RKO (cell line): ENCODE measurements at regions not wholly inside any gene's neighbourhood (a gene's known extent, or its start where the extent isn't known, plus 50 kb on each side); places are given as distances from the start of the nearest gene placed in this dataset.

Experiments
- DNase-seq: peaks from one replicate; pipeline ENCODE4 v3.0.0-alpha.2; 2016; ENCODE audit warnings: low spot score

GRCh38 chr9:92185681-92186080 lies 70.5 kb upstream of the SPTLC1 start:
- DNase-seq, result no peak

DNA sequence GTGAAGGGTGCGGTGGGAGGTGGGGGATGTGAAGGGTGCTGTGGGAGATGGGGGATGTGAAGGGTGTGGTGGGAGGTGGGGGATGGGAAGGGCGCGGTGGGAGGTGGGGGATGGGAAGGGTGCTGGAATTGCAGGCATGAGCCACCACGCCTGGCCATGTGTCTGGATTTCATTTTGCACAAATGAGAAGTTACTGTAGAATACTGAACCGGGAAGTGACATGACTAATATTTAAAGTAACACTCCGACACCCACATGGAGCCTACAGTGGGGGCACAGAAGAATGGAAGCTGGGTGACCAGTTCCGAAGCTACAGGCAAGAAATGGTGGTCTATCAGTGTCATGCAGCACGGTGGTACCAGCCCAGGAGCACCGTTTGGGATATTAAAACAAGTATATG lies 69.9 kb upstream of the SPTLC1 start:
- DNase-seq, result no peak

- no peak for DNase-seq
These were observed 68.9 kb upstream of the SPTLC1 start for GRCh38 chr9:92184041-92184564.

GRCh38 chr9:92183449-92183848 lies 68.2 kb upstream of the SPTLC1 start:
- DNase-seq, result no peak

DNA sequence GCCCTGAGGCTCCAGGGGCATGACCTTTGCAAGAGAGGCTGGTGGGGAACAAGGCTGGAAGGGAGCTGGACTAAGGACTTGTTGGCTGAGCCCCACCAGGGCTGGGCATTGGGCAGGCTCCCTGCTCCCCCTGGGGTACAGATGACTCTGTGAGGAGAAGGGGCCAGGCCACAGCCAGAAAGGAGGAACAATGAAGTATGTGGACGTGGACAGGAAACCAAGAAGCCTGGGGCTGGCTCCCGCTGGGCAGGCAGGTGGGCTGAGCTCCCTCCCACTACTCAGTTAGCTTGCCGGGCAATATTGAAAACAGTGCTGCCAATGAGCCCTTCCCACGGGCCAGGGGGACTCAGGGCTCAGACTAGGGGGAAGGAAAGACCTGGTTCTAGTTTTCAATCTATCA lies 66.1 kb upstream of the SPTLC1 start:
- DNase-seq, result no peak

DNA sequence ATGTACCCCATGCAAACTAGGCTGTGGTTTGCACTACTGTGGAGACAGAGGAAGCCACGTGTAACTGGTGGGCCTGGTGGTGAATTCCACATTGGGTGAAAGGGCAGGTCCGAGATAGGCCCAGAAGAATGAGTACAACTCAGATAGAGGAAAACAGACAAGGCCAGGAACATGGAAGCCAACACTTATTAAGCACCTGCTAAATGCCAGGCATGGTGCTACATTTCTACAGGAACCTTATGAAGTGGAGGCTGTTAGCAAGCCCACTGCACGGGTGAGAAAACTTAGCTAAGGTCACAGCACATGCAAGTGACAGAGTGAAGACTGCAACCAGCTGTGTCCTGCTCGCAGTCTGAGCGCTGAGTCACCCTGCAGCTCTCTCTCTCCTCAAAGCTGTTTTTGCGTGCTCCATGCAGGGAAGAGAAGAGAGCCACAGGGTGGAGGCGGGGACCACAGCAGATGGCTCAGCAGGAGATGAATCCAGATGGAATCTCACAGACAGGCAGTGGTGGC lies 65.5 kb upstream of the SPTLC1 start:
- no peak for DNase-seq

GRCh38 chr9:92180002-92180400 lies 64.8 kb upstream of the SPTLC1 start:
- DNase-seq, result no peak

GRCh38 chr9:92179286-92180001 lies 64.2 kb upstream of the SPTLC1 start:
- DNase-seq, result no peak

- DNase-seq, result no peak
These were observed 62.4 kb upstream of the SPTLC1 start for GRCh38 chr9:92177591-92177990.

- no peak for DNase-seq
These were observed 61.6 kb upstream of the SPTLC1 start for GRCh38 chr9:92176800-92177185.

DNA sequence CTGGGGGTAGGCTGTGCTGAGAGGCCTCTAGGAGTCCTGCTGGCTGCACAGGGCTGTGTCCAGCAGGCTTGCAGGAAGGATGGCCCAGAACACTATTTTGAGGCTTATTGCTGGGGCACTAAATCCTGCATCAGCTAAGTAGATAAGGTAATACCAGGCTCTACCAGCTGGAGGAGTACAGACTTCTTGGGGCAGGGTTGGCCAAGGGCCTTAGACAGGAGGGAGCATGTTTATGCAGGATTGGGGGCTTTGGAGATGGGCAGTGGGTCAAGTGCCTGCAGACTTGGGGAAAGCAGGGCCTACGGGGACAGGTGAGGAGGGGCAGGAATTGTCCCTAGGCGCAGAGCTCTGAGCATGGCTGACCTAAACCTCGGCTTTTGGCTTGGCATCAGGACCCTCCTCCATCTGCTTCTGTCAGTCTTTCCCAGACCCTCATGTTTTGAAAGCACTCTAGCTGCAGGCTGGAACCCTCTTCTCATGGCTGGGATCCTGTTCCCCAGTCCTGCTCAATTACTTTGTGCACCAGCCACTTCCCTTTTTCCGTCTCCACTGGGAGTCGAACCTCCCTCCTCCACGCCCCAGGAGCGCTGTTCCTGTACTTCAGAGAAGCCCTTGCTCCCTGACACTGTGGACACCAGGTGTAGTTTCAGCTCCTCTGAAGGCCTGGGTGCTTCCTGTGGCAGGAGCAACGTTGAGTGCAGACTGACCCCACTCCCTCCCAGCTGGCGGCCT lies 61.0 kb upstream of the SPTLC1 start:
- no peak for DNase-seq

- no peak for DNase-seq
These were observed 60.2 kb upstream of the SPTLC1 start for GRCh38 chr9:92175441-92175840.

DNA sequence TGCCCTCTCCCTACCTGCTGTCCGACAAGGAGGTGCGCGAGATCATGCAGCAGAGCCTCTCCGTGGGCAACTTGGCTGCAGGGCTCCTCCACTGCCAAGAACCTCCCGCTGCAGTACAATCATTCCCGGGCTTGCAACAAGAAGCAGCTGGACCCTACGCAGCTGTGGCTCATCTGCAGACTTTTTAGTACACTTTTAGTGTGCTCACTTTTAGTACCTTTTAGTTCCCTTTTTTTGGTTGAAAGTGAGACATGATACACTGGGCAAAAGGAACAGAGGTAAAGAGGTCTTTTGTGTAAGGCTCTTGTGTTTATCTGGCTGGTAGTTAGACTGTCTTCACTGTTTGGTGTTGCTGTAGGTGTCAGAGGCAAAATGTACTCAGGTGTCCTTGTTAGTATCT lies 58.1 kb upstream of the SPTLC1 start:
- no peak for DNase-seq

DNA sequence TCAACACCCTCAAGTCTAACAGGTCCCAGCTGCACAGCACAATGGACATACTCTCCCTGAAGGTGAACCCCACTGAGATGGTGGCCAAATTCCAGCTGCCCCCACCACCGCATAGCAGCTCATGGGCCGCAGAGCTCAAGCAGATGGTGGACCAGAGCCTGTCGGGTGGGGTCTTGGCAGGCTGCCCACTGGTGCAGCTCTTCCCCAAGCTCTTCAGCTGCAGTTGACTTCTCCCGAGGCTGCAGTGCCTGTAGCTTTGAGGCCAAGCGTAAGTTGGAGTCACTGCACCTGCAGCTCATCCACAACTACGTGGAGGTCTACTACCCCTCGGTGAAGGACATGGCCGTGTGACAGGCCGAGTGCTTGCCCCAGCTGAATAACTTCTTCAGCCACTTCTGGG lies 56.6 kb upstream of the SPTLC1 start:
- no peak for DNase-seq

DNA sequence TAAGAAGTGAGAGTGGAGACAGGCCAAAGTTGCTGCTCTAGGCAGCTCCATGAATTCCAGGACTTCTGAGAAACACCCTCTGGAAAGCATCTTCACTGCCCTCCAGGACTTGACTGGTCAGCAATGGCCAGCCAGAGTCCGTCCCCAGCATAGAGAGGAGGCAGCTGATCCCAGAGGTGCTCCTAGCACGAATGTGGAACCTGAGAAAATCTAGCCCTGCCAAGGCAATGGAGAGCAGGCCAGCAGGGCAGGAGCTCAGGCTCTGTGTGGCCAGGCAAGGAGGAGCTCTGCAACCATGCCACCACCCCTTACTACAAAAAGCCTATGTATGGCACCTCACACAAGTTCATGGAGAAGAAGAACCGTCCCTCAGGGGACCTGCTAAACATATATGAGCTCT lies 56.1 kb upstream of the SPTLC1 start:
- DNase-seq, result no peak

- DNase-seq, result no peak
These were observed 55.6 kb upstream of the SPTLC1 start for GRCh38 chr9:92170848-92171247.

GRCh38 chr9:92165484-92165883 lies 50.3 kb upstream of the SPTLC1 start:
- DNase-seq, result no peak
